DND-41 (cell line): ENCODE measurements at regions not wholly inside any gene's neighbourhood (a gene's known extent, or its start where the extent isn't known, plus 50 kb on each side); places are given as distances from the start of the nearest gene placed in this dataset.
A peak's percentile ranks its signal among the peaks of the same experiment; 100 is the strongest.

Experiments used
- ATAC-seq: fragments of 200-7000 bp; cut with Tn5 transposase; 3 replicates; pipeline ENCODE4 v1.9.1; 2021; ENCODE audit warnings: low read depth; ENCODE audit not compliant: insufficient read depth
- DNase-seq: peaks from one replicate; pipeline ENCODE4 v3.0.0-alpha.2; 2020
- H2AFZ ChIP-seq: 2 replicates; pipeline ENCODE4 v1.6.0; 2012; ENCODE audit warnings: low read depth, low read length
- H3K27ac ChIP-seq: 2 replicates; pipeline ENCODE4 v1.5.1; 2012; ENCODE audit warnings: low read length, inconsistent platforms
- H3K27me3 ChIP-seq: fragments of 200-600 bp; sonication (generic); 2 replicates; pipeline ENCODE4 v1.6.0; 2012; ENCODE audit warnings: low read length, mild to moderate bottlenecking, inconsistent platforms; ENCODE audit not compliant: insufficient read depth, poor library complexity
- H3K36me3 ChIP-seq: 2 replicates; pipeline ENCODE4 v1.5.1; 2012; ENCODE audit warnings: low read length, inconsistent platforms; ENCODE audit not compliant: insufficient read depth
- H3K4me1 ChIP-seq: 2 replicates; pipeline ENCODE4 v1.5.1; 2012; ENCODE audit warnings: mild to moderate bottlenecking, low read length; ENCODE audit not compliant: insufficient read depth
- H3K4me2 ChIP-seq: 2 replicates; pipeline ENCODE4 v1.6.0; 2012; ENCODE audit warnings: mild to moderate bottlenecking, moderate library complexity, low read length, inconsistent platforms; ENCODE audit not compliant: insufficient read depth
- H3K4me3 ChIP-seq, 2 experiments: fragments of 200-600 bp in 1 of 2; shearing (Covaris generic) in 1 of 2; 2 replicates each; pipeline ENCODE4 v1.5.1; 2012 to 2016; ENCODE audit warnings: inconsistent platforms in 2 of 2, low read length in 2 of 2, mild to moderate bottlenecking in 2 of 2, low read depth in 1 of 2, moderate library complexity in 1 of 2
- H3K79me2 ChIP-seq: 2 replicates; pipeline ENCODE4 v1.6.0; 2012; ENCODE audit warnings: low read length, inconsistent platforms; ENCODE audit not compliant: insufficient read depth
- H3K9ac ChIP-seq: 2 replicates; pipeline ENCODE4 v1.6.0; 2012; ENCODE audit warnings: low read depth, mild to moderate bottlenecking, inconsistent platforms, low read length, moderate library complexity
- H3K9me3 ChIP-seq: 2 replicates; pipeline ENCODE4 v1.5.1; 2012; ENCODE audit warnings: low read length, moderate library complexity, mild to moderate bottlenecking, inconsistent platforms; ENCODE audit not compliant: insufficient read depth, severe bottlenecking
- H4K20me1 ChIP-seq: 2 replicates; pipeline ENCODE4 v1.6.0; 2012; ENCODE audit warnings: low read length; ENCODE audit not compliant: insufficient read depth
- CTCF ChIP-seq: IDR thresholded peaks from 2 replicates; pipeline ENCODE4 v1.5.1; 2012; ENCODE audit warnings: borderline replicate concordance, low read length, moderate library complexity, mild to moderate bottlenecking; ENCODE audit not compliant: poor library complexity, severe bottlenecking; ENCODE audit errors: extremely low read depth
- EZH2 ChIP-seq: IDR thresholded peaks from 3 replicates; pipeline ENCODE4 v1.6.1; 2012; ENCODE audit warnings: borderline replicate concordance, low read depth, mild to moderate bottlenecking, moderate library complexity, low read length, inconsistent platforms; ENCODE audit not compliant: severe bottlenecking

- no peaks in the 10 kb centered on the region for H3K4me1 ChIP-seq
- no peak overlapping the region for H2AFZ ChIP-seq
- no peak overlapping the region for H3K4me3 ChIP-seq
- no peak overlapping the region for H3K9ac ChIP-seq
- no peak overlapping the region for H3K4me2 ChIP-seq
- no peak for DNase-seq
- H3K36me3 ChIP-seq = no peaks in the 10 kb centered on the region
- no peaks in the 10 kb centered on the region for H4K20me1 ChIP-seq
- H3K9me3 ChIP-seq = peaks cover 5% of the 10 kb centered on the region
- ATAC-seq = no peak
- H3K27ac ChIP-seq = no peak overlapping the region
- H3K79me2 ChIP-seq = no peaks in the 10 kb centered on the region
- TF ChIP-seq EZH2 = no peak
- no peak for TF ChIP-seq CTCF
- no peaks in the 10 kb centered on the region for H3K27me3 ChIP-seq
These were observed 801.2 kb downstream of the PDCD6IP start for GRCh38 chr3:34599595-34599994.

- ATAC-seq (no peak), DNase-seq (no peak)
- H3K9ac ChIP-seq = no peak overlapping the region
- H3K27me3 ChIP-seq = no peaks in the 10 kb centered on the region
- no peaks in the 10 kb centered on the region for H4K20me1 ChIP-seq
- H3K4me2 ChIP-seq = no peak overlapping the region
- no peaks in the 10 kb centered on the region for H3K36me3 ChIP-seq
- TF ChIP-seq CTCF (peak; percentile 10), EZH2 (no peak)
- H3K4me3 ChIP-seq = no peak overlapping the region
- H2AFZ ChIP-seq = no peak overlapping the region
- H3K27ac ChIP-seq = no peak overlapping the region
- H3K9me3 ChIP-seq = peaks cover 12% of the 10 kb centered on the region
- H3K4me1 ChIP-seq = no peaks in the 10 kb centered on the region
- H3K79me2 ChIP-seq = no peaks in the 10 kb centered on the region
These were observed 821.6 kb downstream of the PDCD6IP start for GRCh38 chr3:34619990-34620389.

GRCh38 chr3:34626699-34627098 is 828.3 kb downstream of the PDCD6IP start:
- TF ChIP-seq EZH2 = no peak
- no peak for TF ChIP-seq CTCF
- Histone ChIP-seq H2AFZ (no peak overlapping the region), H3K79me2 (no peaks in the 10 kb centered on the region), H3K9ac (no peak overlapping the region), H3K9me3 (no peaks in the 10 kb centered on the region), H3K27me3 (no peaks in the 10 kb centered on the region), H4K20me1 (no peaks in the 10 kb centered on the region), H3K27ac (no peak overlapping the region), H3K4me2 (no peak overlapping the region), H3K36me3 (no peaks in the 10 kb centered on the region), H3K4me1 (no peaks in the 10 kb centered on the region), H3K4me3 (no peak overlapping the region)
- ATAC-seq (no peak), DNase-seq (no peak)

GRCh38 chr3:34634939-34635338 is 836.5 kb downstream of the PDCD6IP start:
- no peak overlapping the region for H2AFZ ChIP-seq
- DNase-seq = no peak
- TF ChIP-seq EZH2 (no peak), CTCF (no peak)
- no peaks in the 10 kb centered on the region for H4K20me1 ChIP-seq
- no peaks in the 10 kb centered on the region for H3K79me2 ChIP-seq
- H3K36me3 ChIP-seq = no peaks in the 10 kb centered on the region
- H3K9ac ChIP-seq = no peak overlapping the region
- H3K4me2 ChIP-seq = no peak overlapping the region
- no peaks in the 10 kb centered on the region for H3K9me3 ChIP-seq
- H3K4me3 ChIP-seq = no peak overlapping the region
- H3K27me3 ChIP-seq = no peaks in the 10 kb centered on the region
- no peak overlapping the region for H3K27ac ChIP-seq
- no peak for ATAC-seq
- H3K4me1 ChIP-seq = no peaks in the 10 kb centered on the region
